ENCODE measurements at regions not wholly inside any gene's neighbourhood (a gene's known extent, or its start where the extent isn't known, plus 50 kb on each side); places are given as distances from the start of the nearest gene placed in this dataset.

DNA sequence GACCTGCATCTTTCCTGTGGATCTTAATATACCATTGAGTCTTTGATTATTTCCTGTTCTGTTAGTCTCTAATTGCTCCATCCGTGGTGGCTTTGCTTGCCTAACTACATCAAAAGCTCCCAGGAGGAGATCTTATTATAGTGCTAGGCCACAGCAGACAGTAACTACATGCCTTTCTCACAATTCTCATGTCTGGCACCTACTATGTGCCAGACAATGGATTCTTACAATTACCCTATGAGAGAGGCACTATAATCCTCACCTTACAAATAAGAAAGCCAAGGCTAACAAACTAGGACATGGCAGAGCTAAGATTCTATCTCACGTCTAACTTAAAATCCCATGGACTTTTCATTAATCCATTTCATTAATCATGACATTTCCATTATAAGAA is 70.3 kb upstream of the TARS1 start:
- Mint-ChIP-seq H3K4me3 (no peak overlapping the region), H3K27me3 (ENCODE audit: insufficient read depth) (no peaks in the 10 kb centered on the region), H3K9me3 (peaks cover 5% of the 10 kb centered on the region), H3K27ac (no peak overlapping the region), H3K4me1 (ENCODE audit: low read depth) (no peaks in the 10 kb centered on the region), H3K36me3 (ENCODE audit: low read depth) (no peaks in the 10 kb centered on the region)
- DNase-seq (ENCODE audit: low spot score): no peak
- intact Hi-C loops (cut with micrococcal nuclease): no loop called here

DNA sequence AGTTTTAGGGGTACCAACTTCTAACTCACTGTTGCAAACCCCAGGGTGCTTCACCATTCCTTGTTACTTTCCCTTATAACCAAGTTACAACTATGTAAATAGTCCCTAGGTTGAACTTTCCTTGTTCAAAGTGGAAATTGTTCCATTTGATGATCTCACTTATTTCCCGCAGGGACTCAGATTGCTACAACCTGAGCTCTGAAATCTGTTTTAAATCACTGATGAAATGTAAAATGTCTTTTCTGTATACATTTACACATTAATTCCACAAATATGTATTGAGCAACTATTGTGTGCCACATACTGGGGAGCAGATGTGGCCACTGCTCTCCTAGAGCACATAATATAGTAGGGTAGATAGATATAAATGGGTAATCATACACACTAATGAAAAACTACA is 69.1 kb upstream of the TARS1 start:
- H3K27ac Mint-ChIP-seq: no peak overlapping the region
- peaks cover 5% of the 10 kb centered on the region for H3K9me3 Mint-ChIP-seq
- no peak for DNase-seq (ENCODE audit: low spot score)
- no peaks in the 10 kb centered on the region for H3K36me3 Mint-ChIP-seq (ENCODE audit: low read depth)
- no peak overlapping the region for H3K4me3 Mint-ChIP-seq
- no peaks in the 10 kb centered on the region for H3K4me1 Mint-ChIP-seq (ENCODE audit: low read depth)
- intact Hi-C loops (cut with micrococcal nuclease): no loop called here
- no peaks in the 10 kb centered on the region for H3K27me3 Mint-ChIP-seq (ENCODE audit: insufficient read depth)

- Mint-ChIP-seq H3K27ac (no peak overlapping the region), H3K36me3 (ENCODE audit: low read depth) (no peaks in the 10 kb centered on the region), H3K9me3 (peaks cover 5% of the 10 kb centered on the region), H3K4me3 (no peak overlapping the region), H3K4me1 (ENCODE audit: low read depth) (no peaks in the 10 kb centered on the region), H3K27me3 (ENCODE audit: insufficient read depth) (no peaks in the 10 kb centered on the region)
- DNase-seq (ENCODE audit: low spot score): no peak
- intact Hi-C loops (cut with micrococcal nuclease): no loop called here
These were observed 67.9 kb upstream of the TARS1 start for GRCh38 chr5:33372721-33373472.

- DNase-seq (ENCODE audit: low spot score): no peak
- Mint-ChIP-seq H3K27me3 (ENCODE audit: insufficient read depth) (no peaks in the 10 kb centered on the region), H3K36me3 (ENCODE audit: low read depth) (no peaks in the 10 kb centered on the region), H3K4me3 (no peak overlapping the region), H3K27ac (no peak overlapping the region), H3K4me1 (ENCODE audit: low read depth) (no peaks in the 10 kb centered on the region), H3K9me3 (peaks cover 5% of the 10 kb centered on the region)
- intact Hi-C loops (cut with micrococcal nuclease): no loop called here
These were observed 64.9 kb upstream of the TARS1 start for GRCh38 chr5:33375900-33376299.

GRCh38 chr5:33379757-33380156 is 61.0 kb upstream of the TARS1 start:
- H3K27me3 Mint-ChIP-seq (ENCODE audit: insufficient read depth): peaks cover 1% of the 10 kb centered on the region
- no peak overlapping the region for H3K27ac Mint-ChIP-seq
- H3K4me3 Mint-ChIP-seq: no peak overlapping the region
- no peaks in the 10 kb centered on the region for H3K9me3 Mint-ChIP-seq
- DNase-seq (ENCODE audit: low spot score): no peak
- no peaks in the 10 kb centered on the region for H3K4me1 Mint-ChIP-seq (ENCODE audit: low read depth)
- H3K36me3 Mint-ChIP-seq (ENCODE audit: low read depth): no peaks in the 10 kb centered on the region
- intact Hi-C loops (cut with micrococcal nuclease): loop anchor here (5.0 kb wide), 1 partner anchor 672 kb away; no protein-coding TSS in a partner anchor

GRCh38 chr5:33381243-33381642 is 59.5 kb upstream of the TARS1 start:
- no peak overlapping the region for H3K27ac Mint-ChIP-seq
- no peaks in the 10 kb centered on the region for H3K36me3 Mint-ChIP-seq (ENCODE audit: low read depth)
- no peak overlapping the region for H3K4me3 Mint-ChIP-seq
- no peaks in the 10 kb centered on the region for H3K4me1 Mint-ChIP-seq (ENCODE audit: low read depth)
- peaks cover 1% of the 10 kb centered on the region for H3K27me3 Mint-ChIP-seq (ENCODE audit: insufficient read depth)
- intact Hi-C loops (cut with micrococcal nuclease): loop anchor here (5.0 kb wide), 1 partner anchor 674 kb away; no protein-coding TSS in a partner anchor
- DNase-seq (ENCODE audit: low spot score): no peak
- H3K9me3 Mint-ChIP-seq: no peaks in the 10 kb centered on the region

Data from activated T-helper 1 cell treated with anti-CD3 and anti-CD28 coated beads, Interleukin-12 subunit alpha, Interleukin-12 subunit beta, Interleukin-2, Interleukin-4 antibody, amounts not matched to agents 30 ng/mL and 10 ng/mL and 1 ng/mL, durations not matched to agents 14 hours and 24 hours and 36 hours (primary cell).